SK-N-SH treated with all-trans-retinoic acid at 6 μM for 48 hours (cell line): ENCODE measurements at regions not wholly inside any gene's neighbourhood (a gene's known extent, or its start where the extent isn't known, plus 50 kb on each side); places are given as distances from the start of the nearest gene placed in this dataset.

Source experiments
- ATAC-seq: fragments of 200-7000 bp; cut with Tn5 transposase; 3 replicates; pipeline ENCODE4 v1.9.1; 2020; ENCODE audit warnings: mild to moderate bottlenecking, moderate library complexity
- ARNTL ChIP-seq: fragments of 450-650 bp; formaldehyde crosslinking; IDR thresholded peaks from 2 replicates; pipeline ENCODE4 v1.5.0; 2020; ENCODE audit warnings: low read depth, mild to moderate bottlenecking, moderate library complexity, borderline replicate concordance
- BACH2 ChIP-seq: fragments of 250-450 bp; sonication (Bioruptor Pico); IDR thresholded peaks from 2 replicates; pipeline ENCODE4 v1.9.0; 2021; ENCODE audit warnings: mild to moderate bottlenecking, borderline replicate concordance
- CSDC2 ChIP-seq: fragments of 250-450 bp; sonication (Bioruptor Pico); IDR thresholded peaks from 2 replicates; pipeline ENCODE4 v1.5.0; 2020; ENCODE audit warnings: mild to moderate bottlenecking, moderate library complexity
- GLIS3 ChIP-seq: fragments of 250-450 bp; sonication (Bioruptor Pico); IDR thresholded peaks from 2 replicates; pipeline ENCODE4 v1.5.0; 2020; ENCODE audit warnings: mild to moderate bottlenecking, moderate library complexity
- ISL1 ChIP-seq: fragments of 250-450 bp; sonication (Bioruptor Pico); IDR thresholded peaks from 2 replicates; pipeline ENCODE4 v2.1.2; 2022; ENCODE audit warnings: mild to moderate bottlenecking, moderate library complexity
- PATZ1 ChIP-seq: fragments of 250-450 bp; sonication (Bioruptor Pico); IDR thresholded peaks from 2 replicates; pipeline ENCODE4 v1.8.0; 2020; ENCODE audit warnings: mild to moderate bottlenecking, moderate library complexity, borderline replicate concordance
- PPARA ChIP-seq: fragments of 250-450 bp; sonication (Bioruptor Pico); IDR thresholded peaks from 2 replicates; pipeline ENCODE4 v1.5.0; 2020; ENCODE audit warnings: mild to moderate bottlenecking, borderline replicate concordance
- RARB ChIP-seq: fragments of 250-450 bp; sonication (Bioruptor Pico); IDR thresholded peaks from 2 replicates; pipeline ENCODE4 v1.8.0; 2021; ENCODE audit warnings: mild to moderate bottlenecking, moderate library complexity
- TCF4 ChIP-seq: fragments of 250-450 bp; sonication (Bioruptor Pico); IDR thresholded peaks from 2 replicates; pipeline ENCODE4 v1.8.0; 2021; ENCODE audit warnings: mild to moderate bottlenecking, moderate library complexity, borderline replicate concordance
- TSHZ2 ChIP-seq: fragments of 250-450 bp; sonication (Bioruptor Pico); IDR thresholded peaks from 2 replicates; pipeline ENCODE4 v1.5.0; 2020; ENCODE audit warnings: mild to moderate bottlenecking, moderate library complexity
- ZC3H10 ChIP-seq: fragments of 250-450 bp; sonication (Bioruptor Pico); IDR thresholded peaks from 2 replicates; pipeline ENCODE4 v1.5.1; 2021; ENCODE audit warnings: mild to moderate bottlenecking, moderate library complexity
- ZFP3 ChIP-seq: fragments of 250-450 bp; sonication (Bioruptor Pico); IDR thresholded peaks from 2 replicates; pipeline ENCODE4 v1.5.0; 2020; ENCODE audit warnings: mild to moderate bottlenecking, moderate library complexity
- ZFP30 ChIP-seq: fragments of 450-650 bp; formaldehyde crosslinking; IDR thresholded peaks from 2 replicates; pipeline ENCODE4 v1.5.0; 2022; ENCODE audit warnings: mild to moderate bottlenecking, moderate library complexity
- ZNF565 ChIP-seq: fragments of 450-650 bp; formaldehyde crosslinking; conservative IDR thresholded peaks from 2 replicates; pipeline ENCODE4 v1.5.0; 2020; ENCODE audit warnings: low read depth, mild to moderate bottlenecking, moderate library complexity
- ZNF70 ChIP-seq: fragments of 450-650 bp; formaldehyde crosslinking; IDR thresholded peaks from 2 replicates; pipeline ENCODE4 v1.5.0; 2020; ENCODE audit warnings: mild to moderate bottlenecking, moderate library complexity
- ZNF8 ChIP-seq: fragments of 450-650 bp; formaldehyde crosslinking; IDR thresholded peaks from 2 replicates; pipeline ENCODE4 v1.5.0; 2020; ENCODE audit warnings: mild to moderate bottlenecking, moderate library complexity
- TF ChIP-seq, protein P1 (sequence below): fragments of 250-450 bp; sonication (Bioruptor Pico); IDR thresholded peaks from 2 replicates; pipeline ENCODE4 v1.8.0; 2021; ENCODE audit warnings: low read depth, mild to moderate bottlenecking, moderate library complexity, borderline replicate concordance
- TF ChIP-seq, protein P2 (sequence below): fragments of 250-450 bp; sonication (Bioruptor Pico); IDR thresholded peaks from 2 replicates; pipeline ENCODE4 v1.5.1; 2021; ENCODE audit warnings: mild to moderate bottlenecking, moderate library complexity
- TF ChIP-seq, protein P3 (sequence below): fragments of 250-450 bp; sonication (Bioruptor Pico); IDR thresholded peaks from 2 replicates; pipeline ENCODE4 v1.5.1; 2020; ENCODE audit warnings: low read depth, mild to moderate bottlenecking, moderate library complexity

GRCh38 chrX:121546317-121546716 is 498.9 kb downstream of the GLUD2 start:
- no peak for ATAC-seq
- no peak for TF ChIP-seq ARNTL (CRISPR knock-in tag)
- no peak for TF ChIP-seq TSHZ2 (CRISPR knock-in tag)
- TF ChIP-seq GLIS3 (CRISPR knock-in tag): no peak
- no peak for TF ChIP-seq PPARA
- TF ChIP-seq PATZ1 (CRISPR knock-in tag): no peak
- TF ChIP-seq ZNF565 (CRISPR knock-in tag): no peak
- TF ChIP-seq BACH2 (CRISPR knock-in tag): no peak
- no peak for TF ChIP-seq ZFP3 (CRISPR knock-in tag)
- no peak for TF ChIP-seq ZC3H10 (CRISPR knock-in tag)
- no peak for TF ChIP-seq CSDC2 (CRISPR knock-in tag)
- TF ChIP-seq, protein P1, sequence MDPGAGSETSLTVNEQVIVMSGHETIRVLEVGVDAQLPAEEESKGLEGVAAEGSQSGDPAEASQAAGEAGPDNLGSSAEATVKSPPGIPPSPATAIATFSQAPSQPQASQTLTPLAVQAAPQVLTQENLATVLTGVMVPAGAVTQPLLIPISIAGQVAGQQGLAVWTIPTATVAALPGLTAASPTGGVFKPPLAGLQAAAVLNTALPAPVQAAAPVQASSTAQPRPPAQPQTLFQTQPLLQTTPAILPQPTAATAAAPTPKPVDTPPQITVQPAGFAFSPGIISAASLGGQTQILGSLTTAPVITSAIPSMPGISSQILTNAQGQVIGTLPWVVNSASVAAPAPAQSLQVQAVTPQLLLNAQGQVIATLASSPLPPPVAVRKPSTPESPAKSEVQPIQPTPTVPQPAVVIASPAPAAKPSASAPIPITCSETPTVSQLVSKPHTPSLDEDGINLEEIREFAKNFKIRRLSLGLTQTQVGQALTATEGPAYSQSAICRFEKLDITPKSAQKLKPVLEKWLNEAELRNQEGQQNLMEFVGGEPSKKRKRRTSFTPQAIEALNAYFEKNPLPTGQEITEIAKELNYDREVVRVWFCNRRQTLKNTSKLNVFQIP (CRISPR knock-in tag): no peak
- TF ChIP-seq ZNF8: no peak
- no peak for TF ChIP-seq ZNF70 (CRISPR knock-in tag)
- no peak for TF ChIP-seq ZFP30 (CRISPR knock-in tag)
- TF ChIP-seq, protein P2, sequence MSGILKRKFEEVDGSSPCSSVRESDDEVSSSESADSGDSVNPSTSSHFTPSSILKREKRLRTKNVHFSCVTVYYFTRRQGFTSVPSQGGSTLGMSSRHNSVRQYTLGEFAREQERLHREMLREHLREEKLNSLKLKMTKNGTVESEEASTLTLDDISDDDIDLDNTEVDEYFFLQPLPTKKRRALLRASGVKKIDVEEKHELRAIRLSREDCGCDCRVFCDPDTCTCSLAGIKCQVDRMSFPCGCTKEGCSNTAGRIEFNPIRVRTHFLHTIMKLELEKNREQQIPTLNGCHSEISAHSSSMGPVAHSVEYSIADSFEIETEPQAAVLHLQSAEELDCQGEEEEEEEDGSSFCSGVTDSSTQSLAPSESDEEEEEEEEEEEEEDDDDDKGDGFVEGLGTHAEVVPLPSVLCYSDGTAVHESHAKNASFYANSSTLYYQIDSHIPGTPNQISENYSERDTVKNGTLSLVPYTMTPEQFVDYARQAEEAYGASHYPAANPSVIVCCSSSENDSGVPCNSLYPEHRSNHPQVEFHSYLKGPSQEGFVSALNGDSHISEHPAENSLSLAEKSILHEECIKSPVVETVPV: no peak
- TF ChIP-seq, all 23 proteins: peak for 0

DNA sequence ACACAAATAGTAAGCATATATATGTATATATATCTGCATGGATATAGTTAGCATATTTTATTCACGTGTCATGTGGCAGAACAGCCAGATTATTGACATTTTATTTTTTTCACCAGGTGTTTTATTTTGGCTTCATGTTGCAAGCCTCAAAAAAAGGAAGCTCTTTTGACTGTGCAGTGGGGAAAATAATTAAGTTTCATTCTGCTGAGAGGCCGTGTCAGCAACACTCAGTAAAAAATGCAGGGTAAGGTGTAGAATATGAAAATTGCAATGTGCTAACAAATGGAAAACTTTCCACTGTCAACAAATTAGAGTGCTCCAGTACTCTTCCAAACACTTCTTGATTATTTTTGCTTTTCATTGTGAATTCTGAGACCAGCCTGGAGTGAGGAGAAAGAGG is 511.5 kb downstream of the GLUD2 start:
- TF ChIP-seq BACH2 (CRISPR knock-in tag): no peak
- TF ChIP-seq, protein P3, sequence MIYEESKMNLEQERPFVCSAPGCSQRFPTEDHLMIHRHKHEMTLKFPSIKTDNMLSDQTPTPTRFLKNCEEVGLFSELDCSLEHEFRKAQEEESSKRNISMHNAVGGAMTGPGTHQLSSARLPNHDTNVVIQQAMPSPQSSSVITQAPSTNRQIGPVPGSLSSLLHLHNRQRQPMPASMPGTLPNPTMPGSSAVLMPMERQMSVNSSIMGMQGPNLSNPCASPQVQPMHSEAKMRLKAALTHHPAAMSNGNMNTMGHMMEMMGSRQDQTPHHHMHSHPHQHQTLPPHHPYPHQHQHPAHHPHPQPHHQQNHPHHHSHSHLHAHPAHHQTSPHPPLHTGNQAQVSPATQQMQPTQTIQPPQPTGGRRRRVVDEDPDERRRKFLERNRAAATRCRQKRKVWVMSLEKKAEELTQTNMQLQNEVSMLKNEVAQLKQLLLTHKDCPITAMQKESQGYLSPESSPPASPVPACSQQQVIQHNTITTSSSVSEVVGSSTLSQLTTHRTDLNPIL (CRISPR knock-in tag): no peak
- no peak for ATAC-seq

- ATAC-seq: no peak
- TF ChIP-seq, protein P1 (CRISPR knock-in tag): no peak
- TF ChIP-seq TSHZ2 (CRISPR knock-in tag) (no peak), ZNF565 (CRISPR knock-in tag) (no peak), CSDC2 (CRISPR knock-in tag) (no peak), RARB (CRISPR knock-in tag) (no peak), TCF4 (CRISPR knock-in tag) (no peak), ZC3H10 (CRISPR knock-in tag) (no peak), PATZ1 (CRISPR knock-in tag) (no peak), PPARA (no peak), GLIS3 (CRISPR knock-in tag) (no peak), ZNF70 (CRISPR knock-in tag) (no peak), ISL1 (CRISPR knock-in tag) (no peak), BACH2 (CRISPR knock-in tag) (no peak)
- TF ChIP-seq, protein P3 (CRISPR knock-in tag): no peak
These were observed 515.2 kb downstream of the GLUD2 start for GRCh38 chrX:121562616-121563015.
